Endothelial cell of umbilical vein (primary cell): ENCODE measurements at regions not wholly inside any gene's neighbourhood (a gene's known extent, or its start where the extent isn't known, plus 50 kb on each side); places are given as distances from the start of the nearest gene placed in this dataset.

Experiments used
- POLR2A ChIP-seq: IDR thresholded peaks from 2 replicates; pipeline ENCODE4 v1.6.1; 2012; ENCODE audit warnings: low read depth, mild to moderate bottlenecking, control low read depth, low read length
- TF ChIP-seq, protein P1 (sequence below): IDR thresholded peaks from 2 replicates; pipeline ENCODE4 v1.6.1; 2011; ENCODE audit not compliant: insufficient read depth, insufficient read length

DNA sequence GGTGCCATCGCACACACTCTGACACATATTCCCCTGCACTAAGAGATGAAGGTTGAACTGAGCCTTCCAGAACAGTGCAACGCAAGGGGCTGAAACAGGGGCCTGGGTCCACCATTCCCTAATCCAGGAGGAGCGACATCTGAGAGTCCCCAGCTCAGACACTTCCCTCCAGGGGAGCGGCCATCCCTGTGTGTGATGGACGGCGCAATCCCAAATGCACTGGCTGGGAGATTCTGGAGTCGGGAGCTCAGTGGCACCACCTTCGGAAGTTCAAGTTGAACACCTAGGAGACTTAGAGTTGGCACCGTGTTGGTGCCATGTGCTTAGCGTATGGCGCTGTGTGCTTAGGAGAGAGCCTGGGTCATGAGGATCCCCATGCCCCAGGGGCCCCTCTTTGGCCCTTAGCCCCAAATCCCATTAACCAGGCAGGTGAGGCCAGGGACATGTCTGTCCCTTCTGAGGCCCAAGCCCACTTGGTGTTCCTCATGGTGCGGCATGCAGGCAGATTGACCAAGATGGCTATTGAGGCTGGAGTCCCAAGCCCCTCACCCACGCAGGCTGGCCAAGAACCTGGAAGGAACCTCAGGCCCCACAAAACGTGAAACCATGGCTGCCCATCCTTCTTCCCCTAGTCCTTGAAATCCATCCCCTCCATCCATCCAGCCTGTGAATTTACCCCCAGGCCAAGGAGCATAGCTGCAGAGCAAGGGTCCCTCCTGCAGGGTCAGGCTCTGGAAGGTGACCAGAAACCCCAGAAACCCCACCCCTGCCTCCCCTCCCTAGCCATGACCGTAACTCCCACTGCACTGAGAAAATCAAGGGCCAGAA lies 114.1 kb upstream of the OTOS start:
- no peak for TF ChIP-seq POLR2A
- TF ChIP-seq, protein P1, sequence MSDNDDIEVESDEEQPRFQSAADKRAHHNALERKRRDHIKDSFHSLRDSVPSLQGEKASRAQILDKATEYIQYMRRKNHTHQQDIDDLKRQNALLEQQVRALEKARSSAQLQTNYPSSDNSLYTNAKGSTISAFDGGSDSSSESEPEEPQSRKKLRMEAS, result no peak
